HepG2 (cell line): ENCODE measurements at regions not wholly inside any gene's neighbourhood (a gene's known extent, or its start where the extent isn't known, plus 50 kb on each side); places are given as distances from the start of the nearest gene placed in this dataset.

ENCODE experiments used
- ATAC-seq: fragments of 200-7000 bp; cut with Tn5 transposase; 3 replicates; pipeline ENCODE4 v1.9.1; 2020; ENCODE audit warnings: mild to moderate bottlenecking, moderate library complexity
- BruUV-seq: library from RNA; stranded (reverse); fragments of 400-500 nt; replicated peaks from 2 replicates; lab custom pipeline; 2021; lab: Mats Ljungman, UMichigan
- CTCF ChIA-PET: fragments of 300-600 bp; formaldehyde crosslinking; extraction: SDS; loops from one replicate; lab custom pipeline; 2021; ENCODE audit warnings: low total read pairs, inconsistent platforms, low intra/inter-chr PET ratio; lab: Yijun Ruan, JAX
- POLR2A ChIA-PET: fragments of 350-600 bp; sonication (Branson Sonifier 250); formaldehyde crosslinking; loops from one replicate; lab custom pipeline; 2020; ENCODE audit warnings: antibody characterized with exemption, inconsistent platforms; lab: Yijun Ruan, JAX
- DNase-seq: peaks from one replicate; pipeline ENCODE4 v3.0.0-alpha.2; 2015; ENCODE audit warnings: low spot score
- FAIRE-seq: peaks from 3 replicates; lab custom pipeline; 2011; peaks lifted over from hg19 to GRCh38; lab: Jason Lieb, UNC
- H2AFZ ChIP-seq: one replicate; pipeline ENCODE4 v1.6.1; 2011; ENCODE audit warnings: low read length, inconsistent platforms
- H3K27ac ChIP-seq: fragments of 300-600 bp; 3 replicates; pipeline ENCODE4 v1.8.0; 2011; ENCODE audit warnings: mixed run types, mild to moderate bottlenecking, mixed read lengths, low read length, inconsistent platforms; ENCODE audit not compliant: insufficient read depth; ENCODE audit errors: extremely low read length
- H3K27me3 ChIP-seq, 2 experiments: fragments of 200-600 bp in 1 of 2; 2 replicates in 1 of 2; 3 replicates in 1 of 2; pipeline versions ENCODE4 v1.6.0 to v1.8.0; 2011; ENCODE audit warnings: low read length in 2 of 2, mild to moderate bottlenecking in 2 of 2, moderate library complexity in 2 of 2, inconsistent platforms in 1 of 2; ENCODE audit not compliant: insufficient read depth in 2 of 2, control insufficient read depth in 1 of 2
- H3K36me3 ChIP-seq, 2 experiments: fragments of 200-600 bp in 1 of 2; replicated peaks in 1 of 2; 2 replicates in 1 of 2; 3 replicates in 1 of 2; pipeline versions ENCODE4 v1.5.1 to v1.8.0; 2011; ENCODE audit warnings: low read length in 2 of 2, inconsistent platforms in 1 of 2; ENCODE audit not compliant: insufficient read depth in 2 of 2, control insufficient read depth in 1 of 2
- H3K4me1 ChIP-seq: 2 replicates; pipeline ENCODE4 v1.5.1; 2012; ENCODE audit warnings: low read length, inconsistent platforms; ENCODE audit not compliant: insufficient read depth
- H3K4me2 ChIP-seq: 2 replicates; pipeline ENCODE4 v1.6.0; 2011; ENCODE audit warnings: low read depth, low read length, inconsistent platforms
- H3K4me3 ChIP-seq, 3 experiments: fragments of 200-600 bp in 1 of 3; sonication (generic), shearing (Covaris generic) in 1 of 3; replicated peaks in 1 of 3; 2 replicates each; pipeline ENCODE4 v1.5.1; 2011 to 2016; ENCODE audit warnings: low read length in 3 of 3, inconsistent platforms in 2 of 3, low read depth in 2 of 3, mild to moderate bottlenecking in 2 of 3, control low read depth in 1 of 3, mixed read lengths in 1 of 3; ENCODE audit not compliant: insufficient read depth in 1 of 3
- H3K79me2 ChIP-seq: one replicate; pipeline ENCODE4 v1.6.1; 2011; ENCODE audit warnings: low read length, inconsistent platforms; ENCODE audit not compliant: insufficient read depth
- H3K9ac ChIP-seq: 2 replicates; pipeline ENCODE4 v1.6.0; 2011; ENCODE audit warnings: mild to moderate bottlenecking, low read depth, low read length, inconsistent platforms; ENCODE audit not compliant: insufficient read depth
- H3K9me3 ChIP-seq: 2 replicates; pipeline ENCODE4 v1.5.1; 2012; ENCODE audit warnings: mild to moderate bottlenecking, low read length
- H4K20me1 ChIP-seq: 2 replicates; pipeline ENCODE4 v1.6.0; 2011; ENCODE audit warnings: inconsistent platforms, mild to moderate bottlenecking, low read length, moderate library complexity; ENCODE audit not compliant: insufficient read depth
- CAMTA2 ChIP-seq: sonication (generic); formaldehyde crosslinking; IDR thresholded peaks from 2 replicates; pipeline ENCODE4 v1.4.0; 2020; ENCODE audit warnings: mild to moderate bottlenecking, missing genetic modification reagents, borderline replicate concordance
- ETV5 ChIP-seq: IDR thresholded peaks from 2 replicates; pipeline ENCODE4 v1.6.1; 2018; ENCODE audit warnings: missing biosample characterization, missing genetic modification reagents, inconsistent platforms, borderline replicate concordance
- SAP130 ChIP-seq: IDR thresholded peaks from 2 replicates; pipeline ENCODE4 v1.6.1; 2016; ENCODE audit warnings: low read depth
- SCMH1 ChIP-seq: sonication (generic); formaldehyde crosslinking; IDR thresholded peaks from 2 replicates; pipeline ENCODE4 v1.9.0; 2021; ENCODE audit warnings: missing genetic modification reagents, mild to moderate bottlenecking, borderline replicate concordance
- SETDB1 ChIP-seq: sonication (generic); formaldehyde crosslinking; IDR thresholded peaks from 2 replicates; pipeline ENCODE4 v1.5.1; 2020; ENCODE audit warnings: missing genetic modification reagents, mild to moderate bottlenecking, borderline replicate concordance
- YEATS2 ChIP-seq: sonication (generic); formaldehyde crosslinking; IDR thresholded peaks from 2 replicates; pipeline ENCODE4 v1.4.0; 2020; ENCODE audit warnings: missing genetic modification reagents, borderline replicate concordance
- ZMYM3 ChIP-seq: sonication (generic); formaldehyde crosslinking; IDR thresholded peaks from 2 replicates; pipeline ENCODE4 v1.5.1; 2020; ENCODE audit warnings: mild to moderate bottlenecking, missing genetic modification reagents
- ZNF225 ChIP-seq: sonication (generic); formaldehyde crosslinking; IDR thresholded peaks from 2 replicates; pipeline ENCODE4 v1.4.0; 2020; ENCODE audit warnings: mild to moderate bottlenecking, missing genetic modification reagents
- ZNF30 ChIP-seq: sonication (generic); formaldehyde crosslinking; IDR thresholded peaks from 2 replicates; pipeline ENCODE4 v1.5.0; 2020; ENCODE audit warnings: mild to moderate bottlenecking, missing genetic modification reagents
- ZNF451 ChIP-seq: sonication (generic); formaldehyde crosslinking; IDR thresholded peaks from 2 replicates; pipeline ENCODE4 v1.5.0; 2020; ENCODE audit warnings: mild to moderate bottlenecking, missing genetic modification reagents
- ZNF501 ChIP-seq: sonication (generic); formaldehyde crosslinking; IDR thresholded peaks from 2 replicates; pipeline ENCODE4 v1.5.1; 2020; ENCODE audit warnings: mild to moderate bottlenecking, moderate library complexity, missing genetic modification reagents
- ZNF713 ChIP-seq: sonication (generic); formaldehyde crosslinking; IDR thresholded peaks from 2 replicates; pipeline ENCODE4 v1.4.0; 2020; ENCODE audit warnings: mild to moderate bottlenecking, missing genetic modification reagents
- WGBS: methylation state at CpG from one replicate; pipeline ENCODE4 v1.1.6; 2017; ENCODE audit warnings: low lambda C conversion rate; 5-methylcytosine and 5-hydroxymethylcytosine counted together
- in situ Hi-C: cut with HindIII; loops from 2 replicates; pipeline ENCODE4 v1.10.0; 2017; ENCODE audit warnings: low pct_unique_long_range_greater_than_20kb; ENCODE audit not compliant: extremely low pct_ligation_motif_present
- intact Hi-C: fragments of 100-400 bp; cut with micrococcal nuclease; formaldehyde crosslinking; loops from one replicate; pipeline ENCODE4 v1.10.0; 2022; ENCODE audit not compliant: unreplicated experiment
- TF ChIP-seq, protein P1 (sequence below): sonication (generic); formaldehyde crosslinking; IDR thresholded peaks from 2 replicates; pipeline ENCODE4 v1.8.1; 2023; ENCODE audit warnings: missing genetic modification reagents, inconsistent platforms, borderline replicate concordance
- TF ChIP-seq, protein P2 (sequence below): sonication (generic); formaldehyde crosslinking; IDR thresholded peaks from 2 replicates; pipeline ENCODE4 v1.5.0; 2020; ENCODE audit warnings: missing genetic modification reagents
- TF ChIP-seq, protein P3 (sequence below): sonication (generic); formaldehyde crosslinking; IDR thresholded peaks from 2 replicates; pipeline ENCODE4 v1.4.0; 2020; ENCODE audit warnings: missing genetic modification reagents, borderline replicate concordance
- TF ChIP-seq, protein P4 (sequence below): IDR thresholded peaks from 2 replicates; pipeline ENCODE4 v1.6.1; 2016; ENCODE audit warnings: low read depth, control low read depth

DNA sequence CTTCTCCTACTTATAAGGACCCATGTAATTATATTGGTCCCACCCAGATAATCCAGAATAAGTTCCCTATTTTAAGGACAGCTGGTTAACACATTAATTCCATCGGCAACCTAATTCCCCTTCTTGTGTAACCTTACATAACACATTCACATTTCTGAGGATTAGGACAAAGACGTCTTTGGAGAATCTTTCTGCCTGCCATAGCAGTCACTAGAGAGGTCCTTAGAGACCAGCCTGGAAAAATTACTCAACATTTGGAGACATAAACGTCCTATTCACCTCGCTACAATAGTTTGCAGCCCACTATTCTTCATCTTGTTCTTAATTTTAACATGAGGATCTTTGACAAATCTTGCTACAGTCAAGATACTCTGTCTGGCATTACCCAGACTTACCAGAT lies 100.1 kb downstream of the MAFB start:
- Histone ChIP-seq H3K27ac (no peak overlapping the region), H3K4me2 (no peak overlapping the region), H3K79me2 (no peaks in the 10 kb centered on the region), H3K9me3 (no peaks in the 10 kb centered on the region), H2AFZ (no peak overlapping the region), H4K20me1 (no peaks in the 10 kb centered on the region), H3K4me3 (no peak overlapping the region), H3K36me3 (no peaks in the 10 kb centered on the region), H3K27me3 (no peaks in the 10 kb centered on the region), H3K9ac (no peak overlapping the region), H3K4me1 (no peaks in the 10 kb centered on the region)
- POLR2A ChIA-PET, result no interaction called here
- TF ChIP-seq ZNF30 (CRISPR knock-in tag), result no peak
- no peak for TF ChIP-seq SCMH1 (CRISPR knock-in tag)
- TF ChIP-seq ZMYM3 (CRISPR knock-in tag), result no peak
- no peak for TF ChIP-seq ZNF225 (CRISPR knock-in tag)
- TF ChIP-seq, protein P1, sequence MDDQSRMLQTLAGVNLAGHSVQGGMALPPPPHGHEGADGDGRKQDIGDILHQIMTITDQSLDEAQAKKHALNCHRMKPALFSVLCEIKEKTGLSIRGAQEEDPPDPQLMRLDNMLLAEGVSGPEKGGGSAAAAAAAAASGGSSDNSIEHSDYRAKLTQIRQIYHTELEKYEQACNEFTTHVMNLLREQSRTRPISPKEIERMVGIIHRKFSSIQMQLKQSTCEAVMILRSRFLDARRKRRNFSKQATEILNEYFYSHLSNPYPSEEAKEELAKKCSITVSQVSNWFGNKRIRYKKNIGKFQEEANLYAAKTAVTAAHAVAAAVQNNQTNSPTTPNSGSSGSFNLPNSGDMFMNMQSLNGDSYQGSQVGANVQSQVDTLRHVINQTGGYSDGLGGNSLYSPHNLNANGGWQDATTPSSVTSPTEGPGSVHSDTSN (CRISPR knock-in tag), result no peak
- TF ChIP-seq, protein P2, sequence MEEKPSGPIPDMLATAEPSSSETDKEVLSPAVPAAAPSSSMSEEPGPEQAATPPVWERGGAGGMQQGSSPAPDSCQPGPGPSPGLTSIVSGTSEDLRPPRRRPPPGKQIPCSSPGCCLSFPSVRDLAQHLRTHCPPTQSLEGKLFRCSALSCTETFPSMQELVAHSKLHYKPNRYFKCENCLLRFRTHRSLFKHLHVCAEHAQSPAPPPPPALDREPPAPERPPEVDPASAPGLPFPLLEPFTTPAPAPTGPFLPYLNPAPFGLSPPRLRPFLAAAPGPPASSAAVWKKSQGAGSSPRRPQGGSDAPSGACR (CRISPR knock-in tag), result no peak
- no peak for TF ChIP-seq ZNF451 (CRISPR knock-in tag)
- TF ChIP-seq, protein P3, sequence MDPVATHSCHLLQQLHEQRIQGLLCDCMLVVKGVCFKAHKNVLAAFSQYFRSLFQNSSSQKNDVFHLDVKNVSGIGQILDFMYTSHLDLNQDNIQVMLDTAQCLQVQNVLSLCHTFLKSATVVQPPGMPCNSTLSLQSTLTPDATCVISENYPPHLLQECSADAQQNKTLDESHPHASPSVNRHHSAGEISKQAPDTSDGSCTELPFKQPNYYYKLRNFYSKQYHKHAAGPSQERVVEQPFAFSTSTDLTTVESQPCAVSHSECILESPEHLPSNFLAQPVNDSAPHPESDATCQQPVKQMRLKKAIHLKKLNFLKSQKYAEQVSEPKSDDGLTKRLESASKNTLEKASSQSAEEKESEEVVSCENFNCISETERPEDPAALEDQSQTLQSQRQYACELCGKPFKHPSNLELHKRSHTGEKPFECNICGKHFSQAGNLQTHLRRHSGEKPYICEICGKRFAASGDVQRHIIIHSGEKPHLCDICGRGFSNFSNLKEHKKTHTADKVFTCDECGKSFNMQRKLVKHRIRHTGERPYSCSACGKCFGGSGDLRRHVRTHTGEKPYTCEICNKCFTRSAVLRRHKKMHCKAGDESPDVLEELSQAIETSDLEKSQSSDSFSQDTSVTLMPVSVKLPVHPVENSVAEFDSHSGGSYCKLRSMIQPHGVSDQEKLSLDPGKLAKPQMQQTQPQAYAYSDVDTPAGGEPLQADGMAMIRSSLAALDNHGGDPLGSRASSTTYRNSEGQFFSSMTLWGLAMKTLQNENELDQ (CRISPR knock-in tag), result no peak
- no peak for TF ChIP-seq CAMTA2
- no peak for TF ChIP-seq SAP130 (CRISPR knock-in tag)
- no peak for TF ChIP-seq ETV5 (CRISPR knock-in tag)
- TF ChIP-seq ZNF501 (CRISPR knock-in tag), result no peak
- no peak for TF ChIP-seq ZNF713 (CRISPR knock-in tag)
- TF ChIP-seq YEATS2 (CRISPR knock-in tag), result no peak
- TF ChIP-seq SETDB1, result no peak
- TF ChIP-seq, protein P4, sequence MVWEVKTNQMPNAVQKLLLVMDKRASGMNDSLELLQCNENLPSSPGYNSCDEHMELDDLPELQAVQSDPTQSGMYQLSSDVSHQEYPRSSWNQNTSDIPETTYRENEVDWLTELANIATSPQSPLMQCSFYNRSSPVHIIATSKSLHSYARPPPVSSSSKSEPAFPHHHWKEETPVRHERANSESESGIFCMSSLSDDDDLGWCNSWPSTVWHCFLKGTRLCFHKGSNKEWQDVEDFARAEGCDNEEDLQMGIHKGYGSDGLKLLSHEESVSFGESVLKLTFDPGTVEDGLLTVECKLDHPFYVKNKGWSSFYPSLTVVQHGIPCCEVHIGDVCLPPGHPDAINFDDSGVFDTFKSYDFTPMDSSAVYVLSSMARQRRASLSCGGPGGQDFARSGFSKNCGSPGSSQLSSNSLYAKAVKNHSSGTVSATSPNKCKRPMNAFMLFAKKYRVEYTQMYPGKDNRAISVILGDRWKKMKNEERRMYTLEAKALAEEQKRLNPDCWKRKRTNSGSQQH (CRISPR knock-in tag), result no peak
- CTCF ChIA-PET, result no interaction called here
- in situ Hi-C loops, result no loop called here
- WGBS, result 15% methylated on average over 4 of the region's 4 CpGs
- no peak for FAIRE-seq
- ATAC-seq, result no peak
- no TSS peak for BruUV-seq
- intact Hi-C loops, result no loop called here
- no peak for DNase-seq
